GM23338 (cell line): ENCODE measurements at regions not wholly inside any gene's neighbourhood (a gene's known extent, or its start where the extent isn't known, plus 50 kb on each side); places are given as distances from the start of the nearest gene placed in this dataset.

Experiments
- CREB1 ChIP-seq: fragments of 250-450 bp; sonication (Bioruptor Pico); IDR thresholded peaks from 2 replicates; pipeline ENCODE4 v1.5.0; 2020; ENCODE audit warnings: low read depth, mild to moderate bottlenecking, moderate library complexity
- CTCF ChIP-seq, 2 experiments: fragments of 200-600 bp in 1 of 2; sonication (generic) in 1 of 2; conservative IDR thresholded peaks; 2 replicates each; pipeline versions ENCODE4 v1.5.1 to v1.6.1; 2016 to 2017; ENCODE audit warnings: antibody characterized with exemption in 2 of 2, low read depth in 2 of 2, mild to moderate bottlenecking in 2 of 2, moderate library complexity in 1 of 2
- EZH2phosphoT487 ChIP-seq: fragments of 200-600 bp; sonication (generic); IDR thresholded peaks from one replicate; pipeline ENCODE4 v1.8.1; 2018; ENCODE audit warnings: antibody characterized with exemption; ENCODE audit not compliant: unreplicated experiment
- POLR2AphosphoS5 ChIP-seq: IDR thresholded peaks from 2 replicates; pipeline ENCODE4 v1.6.1; 2016; ENCODE audit warnings: antibody characterized with exemption, low read depth

GRCh38 chr15:26119322-26119721 lies 256.2 kb upstream of the ATP10A start:
- TF ChIP-seq POLR2AphosphoS5, result no peak
- TF ChIP-seq EZH2phosphoT487, result no peak
- no peak for TF ChIP-seq CTCF (conservative IDR thresholded peaks at IDR 0.05; ENCODE audit: low read depth in 2 of 2)
- TF ChIP-seq CREB1 (CRISPR knock-in tag), result no peak
